ENCODE measurements at regions not wholly inside any gene's neighbourhood (a gene's known extent, or its start where the extent isn't known, plus 50 kb on each side); places are given as distances from the start of the nearest gene placed in this dataset.
"Not testable (repeated sequence)": the region's sequence is repeated elsewhere in the genome, so short reads cannot be mapped to it uniquely, and the experiment has no call there.

DNA sequence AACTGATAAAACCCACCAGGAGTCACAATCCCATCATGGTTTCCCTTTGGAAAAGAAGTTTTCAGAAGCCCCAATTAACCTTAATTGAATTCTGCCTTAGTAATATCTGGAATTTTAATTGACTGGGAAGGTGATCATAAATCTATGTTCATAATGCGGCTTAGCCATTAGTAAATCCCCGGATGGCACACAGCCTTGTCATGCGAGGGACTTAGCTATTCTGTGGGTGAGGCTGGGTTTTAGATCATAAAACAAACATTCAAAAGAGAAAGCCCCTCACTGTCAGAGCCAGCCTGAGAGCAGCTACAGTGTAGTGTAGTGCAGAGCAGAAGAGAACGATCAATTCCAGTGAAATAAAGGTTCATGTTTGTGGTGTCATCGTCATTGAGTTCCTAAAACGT, 124.0 kb upstream of the NOCT start:
- DNase-seq, result no peak

DNA sequence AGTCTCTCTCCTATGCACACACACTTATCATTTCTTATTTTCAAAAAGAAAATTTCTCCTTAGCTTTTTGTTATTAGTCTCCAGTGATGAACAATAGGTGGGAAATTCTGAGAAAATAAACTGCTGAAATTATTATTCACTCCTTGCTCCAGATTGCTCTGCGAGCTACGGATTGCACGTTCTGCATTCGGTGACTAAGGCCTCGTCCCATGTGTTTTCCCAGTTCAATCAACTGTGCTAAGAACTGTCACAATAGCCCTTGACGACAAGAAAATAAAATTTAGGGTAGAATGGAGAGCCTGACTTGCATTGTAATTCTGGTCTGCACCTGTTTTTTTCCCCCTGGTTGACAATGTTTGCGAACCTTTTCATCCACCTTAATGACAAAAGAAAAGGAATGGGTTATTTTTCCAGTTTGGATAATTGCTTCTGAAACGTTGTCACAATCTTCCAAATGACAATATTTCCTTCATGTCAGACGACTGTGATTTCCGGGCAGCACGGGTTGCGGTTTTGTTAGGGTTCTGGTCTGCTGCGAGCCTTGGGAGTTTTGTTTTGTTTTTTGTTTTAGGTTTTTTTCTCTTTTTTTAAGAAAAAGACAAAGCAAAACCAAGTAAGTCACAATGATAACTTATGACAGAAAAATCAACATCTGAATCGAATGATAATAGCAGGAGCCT, 124.5 kb upstream of the NOCT start:
- DNase-seq, result no peak

DNA sequence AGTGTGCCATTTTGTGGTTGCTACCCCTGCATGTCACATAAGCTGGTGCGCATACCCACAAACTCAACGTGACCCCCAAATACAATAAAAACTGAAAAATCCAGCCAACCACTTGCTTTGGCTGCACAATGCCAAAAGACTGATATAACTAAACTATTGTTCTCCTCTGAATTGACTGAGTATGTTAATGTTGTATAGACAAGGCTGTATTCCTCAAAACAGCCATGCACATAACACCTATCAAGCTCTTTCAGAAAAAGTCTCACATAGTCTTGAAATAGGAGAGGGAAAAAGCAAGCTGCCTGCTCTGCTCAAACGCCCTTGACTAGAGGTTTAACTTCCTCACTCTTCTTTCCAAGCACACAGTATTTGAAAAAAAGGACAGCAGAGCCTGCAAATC, 126.4 kb upstream of the NOCT start:
- no peak for DNase-seq

DNA sequence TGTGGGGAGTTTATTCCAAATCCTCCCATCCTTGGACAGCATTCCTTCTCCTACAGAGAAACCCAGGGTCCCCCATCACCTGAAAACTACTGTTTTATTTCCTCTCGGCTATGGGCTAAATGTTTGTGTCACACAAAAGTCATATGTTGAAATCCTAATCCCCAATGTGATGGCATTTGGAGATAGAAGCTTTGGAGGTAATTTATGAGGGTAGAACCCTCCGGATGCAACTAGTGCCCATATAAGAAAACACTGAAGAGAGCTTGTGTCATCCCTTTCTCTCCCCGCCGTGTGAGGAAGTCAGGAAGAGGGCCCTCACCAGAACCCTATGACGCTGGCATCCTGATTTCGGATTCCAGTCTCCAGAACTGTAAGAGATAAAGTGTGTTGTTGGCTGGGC, 127.8 kb upstream of the NOCT start:
- DNase-seq, result no peak

DNA sequence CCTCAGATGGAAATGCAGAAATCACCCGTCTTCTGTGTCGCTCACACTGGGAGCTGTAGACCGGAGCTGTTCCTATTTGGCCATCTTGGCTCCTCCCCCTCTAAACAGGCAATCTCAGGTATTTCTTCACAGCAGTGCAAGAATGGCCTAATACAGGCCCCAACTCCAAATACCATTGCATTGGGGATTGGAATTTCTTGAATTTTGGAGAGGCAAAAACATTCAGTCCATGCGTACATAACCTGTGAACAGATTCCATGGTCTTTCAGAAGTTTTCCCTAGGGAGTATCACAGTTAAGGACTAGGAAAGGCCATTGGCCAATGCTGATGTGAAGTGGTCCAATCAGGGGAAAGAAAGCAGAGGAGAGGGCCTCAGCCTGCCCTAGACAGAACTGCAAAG, 128.2 kb upstream of the NOCT start:
- DNase-seq, result no peak

DNA sequence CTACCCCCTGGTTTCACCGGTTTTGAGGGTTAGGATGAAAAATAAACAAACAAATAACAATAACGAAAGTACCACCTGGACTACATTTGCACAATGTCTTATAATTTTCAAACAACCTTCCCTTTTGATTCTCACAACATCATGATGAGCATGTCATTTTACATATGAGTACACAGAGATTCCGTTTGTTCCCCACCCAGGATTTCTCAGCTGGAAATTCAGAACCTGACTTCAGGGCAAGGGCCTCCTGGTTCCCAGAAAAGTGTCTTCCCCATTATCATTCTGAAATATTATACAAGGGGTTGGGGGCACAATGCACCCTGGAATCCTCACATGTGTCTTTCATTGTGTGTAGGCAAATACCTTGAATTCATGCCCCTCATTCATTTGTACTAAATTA, 135.8 kb upstream of the NOCT start:
- DNase-seq, result no peak

DNA sequence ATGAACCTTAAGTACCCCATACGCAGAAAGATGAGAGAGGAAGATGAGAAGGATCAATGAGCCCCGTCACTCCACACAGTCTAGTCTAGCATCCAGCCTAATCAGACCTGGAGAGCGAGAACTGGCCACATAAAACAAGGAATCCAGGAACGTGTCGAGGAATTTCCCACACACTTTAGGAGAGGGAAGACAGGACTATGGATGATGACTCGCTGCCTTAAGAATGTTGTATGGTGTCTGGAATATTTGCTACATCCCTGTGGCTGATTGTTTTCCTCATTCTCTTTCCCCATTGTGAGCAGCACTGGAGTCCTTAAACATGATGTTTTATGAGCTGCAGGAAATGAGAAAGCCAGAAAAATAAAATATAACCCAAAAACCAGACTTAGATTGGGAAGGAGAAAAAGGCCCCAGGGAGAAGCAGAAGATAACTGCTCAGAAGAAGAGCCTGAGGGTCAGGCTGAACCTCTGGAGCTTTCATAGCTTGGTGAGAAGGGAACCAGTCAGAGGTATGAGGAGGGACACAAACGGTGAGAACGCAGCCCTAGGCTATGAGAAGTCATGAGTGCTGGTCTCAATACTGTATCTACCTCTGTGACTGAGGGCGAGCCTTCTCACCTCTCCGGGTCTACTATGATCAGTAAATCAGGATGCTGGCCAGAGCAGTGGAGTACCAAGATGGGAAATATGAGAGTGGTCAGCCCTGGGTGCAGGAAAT, 139.5 kb upstream of the NOCT start:
- no peak for DNase-seq

DNA sequence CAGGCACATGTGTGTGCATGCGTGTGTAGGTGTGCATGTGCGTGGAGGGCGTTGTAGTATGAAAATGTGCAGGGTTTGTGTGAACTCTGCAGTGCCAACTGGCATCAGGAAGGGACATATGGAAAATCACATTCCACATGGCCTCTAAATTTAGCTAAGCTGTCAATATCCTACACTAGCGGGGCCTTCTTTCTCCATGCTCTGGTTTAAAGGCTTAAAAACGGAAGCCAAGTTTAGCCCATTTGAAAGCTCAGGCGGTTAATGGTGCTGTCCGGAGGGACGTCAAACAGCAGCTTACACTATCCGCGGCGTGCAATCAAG, 144.1 kb upstream of the NOCT start:
- DNase-seq, result no peak

DNA sequence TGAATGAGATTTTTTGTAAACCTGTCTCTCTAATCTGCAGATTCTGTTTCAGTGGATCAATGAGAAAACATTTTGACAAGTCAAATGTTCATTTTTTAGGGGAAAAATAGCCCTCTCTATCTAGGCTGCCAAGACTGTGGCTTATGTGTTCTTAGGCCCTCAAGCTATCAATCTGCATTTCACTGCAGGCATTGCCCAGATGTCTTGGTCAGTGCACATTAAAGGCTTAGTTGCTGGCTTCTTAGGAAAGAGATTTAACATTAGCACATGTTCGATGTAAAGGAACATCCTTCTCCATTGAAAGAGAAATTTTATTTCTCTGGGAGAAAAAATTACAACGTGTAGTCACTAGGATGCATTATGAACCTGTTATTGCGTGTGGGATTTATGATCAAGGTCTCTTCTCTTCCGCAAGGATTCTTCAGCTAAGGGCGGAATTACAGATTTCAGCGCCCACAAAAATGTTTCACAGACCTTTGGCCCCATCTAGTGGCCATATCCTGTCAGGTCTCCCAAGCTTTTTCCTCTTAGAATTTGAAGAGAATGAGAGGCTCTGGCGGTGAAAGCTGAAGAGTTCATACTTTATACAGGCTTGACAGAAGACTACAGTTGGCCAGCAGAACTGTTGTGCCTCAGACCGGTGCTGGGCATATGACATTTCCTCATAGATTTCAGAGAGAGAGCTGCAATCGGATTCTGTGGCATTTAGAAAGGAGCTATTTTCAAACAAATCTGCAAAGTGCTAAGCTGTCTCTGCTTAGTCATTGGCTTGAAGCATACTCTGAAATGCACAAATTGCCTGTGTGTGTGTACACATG, 144.6 kb upstream of the NOCT start:
- peak; percentile 36 for DNase-seq

DNA sequence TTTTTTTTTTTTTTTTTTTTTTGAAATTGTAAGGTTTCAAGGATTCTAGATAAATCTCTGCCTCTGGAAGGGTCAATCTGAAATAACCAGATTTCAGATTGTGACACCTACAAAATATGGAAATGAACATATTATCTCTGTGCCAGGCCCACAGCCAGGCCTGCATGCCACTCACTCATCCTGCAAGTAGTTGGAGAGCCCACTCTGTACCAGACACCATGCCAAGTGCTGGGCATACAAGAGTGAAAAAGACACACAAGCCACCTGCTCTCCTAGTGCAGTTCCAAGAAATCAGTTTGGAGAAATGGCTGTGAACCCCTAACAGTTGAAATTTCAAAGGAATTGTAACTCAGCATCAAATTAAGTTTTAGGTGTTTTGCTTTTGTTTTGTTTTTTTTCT, 145.9 kb upstream of the NOCT start:
- DNase-seq, result no peak

DNA sequence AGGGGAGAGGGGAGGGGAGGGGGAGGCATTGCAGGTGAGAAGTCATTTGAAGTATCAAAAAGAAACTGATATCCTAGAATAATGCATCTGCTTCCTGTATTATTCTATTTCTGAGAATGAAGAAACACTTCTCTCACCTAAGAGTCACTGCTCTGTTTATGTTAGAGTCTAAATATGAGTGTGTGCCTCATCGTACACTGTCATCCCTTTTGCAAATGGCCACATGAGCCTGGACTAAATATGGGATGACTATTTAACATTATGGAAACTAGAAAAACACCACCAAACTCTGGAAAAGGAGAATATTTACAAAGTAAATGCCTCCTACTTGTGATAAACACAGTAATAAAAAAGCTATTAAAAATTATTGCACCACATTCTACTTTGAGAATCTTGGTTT, 146.4 kb upstream of the NOCT start:
- no peak for DNase-seq

DNA sequence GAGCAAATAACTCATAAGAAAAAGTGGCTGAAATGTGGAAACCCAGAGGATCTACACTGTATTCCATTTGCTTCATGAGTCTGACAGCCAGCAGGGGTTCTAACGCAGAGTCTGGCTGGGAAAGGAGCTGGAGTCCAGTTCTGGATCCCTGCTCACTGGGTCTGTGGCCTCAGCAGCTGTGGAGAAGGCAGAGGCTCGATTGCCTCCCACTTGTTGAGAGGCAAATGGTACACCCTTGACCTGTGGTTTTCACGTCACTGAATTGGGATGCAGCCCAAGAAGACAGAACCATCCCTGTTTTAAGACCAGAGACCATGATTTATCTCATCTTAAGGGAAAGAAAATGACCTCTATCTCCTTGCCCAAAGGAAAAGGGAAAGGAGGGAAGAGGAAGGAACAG, 147.0 kb upstream of the NOCT start:
- DNase-seq, result no peak

DNA sequence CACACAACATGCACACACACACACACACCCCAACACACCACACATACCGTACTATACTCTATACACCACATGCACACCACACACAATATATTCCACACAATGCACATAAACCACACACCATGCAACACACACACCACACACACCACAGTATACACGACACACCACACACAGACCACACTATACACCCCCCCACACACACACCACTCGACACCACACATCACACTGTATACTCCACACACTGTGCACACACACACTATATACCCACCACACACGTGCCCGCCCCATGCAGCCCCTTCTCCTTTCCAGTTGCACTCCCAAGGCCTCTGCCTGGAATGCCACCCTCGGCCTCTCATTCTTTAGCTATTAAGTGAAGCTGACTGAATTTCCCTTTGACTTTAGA, 148.2 kb upstream of the NOCT start:
- no peak for DNase-seq

DNA sequence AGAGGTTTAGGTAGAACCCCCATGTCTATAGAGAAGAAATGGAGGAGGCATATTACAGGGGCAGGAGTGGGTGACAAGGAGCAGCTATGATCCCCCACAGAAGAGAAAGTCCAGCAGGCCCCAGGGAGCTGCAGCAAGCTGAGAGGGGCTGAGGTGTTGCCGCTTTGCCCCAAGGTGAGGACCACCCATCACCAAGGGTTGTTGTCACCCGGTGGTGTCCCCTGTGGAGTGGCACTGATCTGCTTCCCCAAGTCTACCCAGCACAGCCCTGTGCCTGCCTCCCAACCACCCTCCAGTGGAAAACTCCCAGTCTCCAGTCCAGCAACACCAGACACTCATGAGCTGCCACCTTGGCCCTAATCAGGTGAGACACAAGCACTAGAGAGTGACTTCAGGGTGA, 149.3 kb upstream of the NOCT start:
- DNase-seq, result no peak

DNA sequence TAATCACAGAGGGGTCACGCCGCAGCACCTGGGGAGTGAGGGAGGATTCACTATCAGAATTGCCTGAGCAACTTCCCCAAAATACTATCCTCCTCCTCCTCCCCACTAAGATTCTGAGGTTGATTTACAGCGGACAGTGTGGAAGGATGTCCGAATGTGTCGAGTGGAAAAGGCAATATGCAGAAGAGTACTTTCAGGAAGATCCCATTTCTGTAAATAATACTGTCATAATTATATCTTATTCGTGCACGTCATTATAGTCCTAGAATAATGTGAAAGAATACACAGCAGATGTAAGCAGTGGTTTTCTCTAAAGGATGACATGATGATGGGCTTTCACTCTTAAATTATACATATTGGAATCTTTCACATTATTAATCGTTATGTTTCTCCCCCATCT, 149.8 kb upstream of the NOCT start:
- no peak for DNase-seq

DNA sequence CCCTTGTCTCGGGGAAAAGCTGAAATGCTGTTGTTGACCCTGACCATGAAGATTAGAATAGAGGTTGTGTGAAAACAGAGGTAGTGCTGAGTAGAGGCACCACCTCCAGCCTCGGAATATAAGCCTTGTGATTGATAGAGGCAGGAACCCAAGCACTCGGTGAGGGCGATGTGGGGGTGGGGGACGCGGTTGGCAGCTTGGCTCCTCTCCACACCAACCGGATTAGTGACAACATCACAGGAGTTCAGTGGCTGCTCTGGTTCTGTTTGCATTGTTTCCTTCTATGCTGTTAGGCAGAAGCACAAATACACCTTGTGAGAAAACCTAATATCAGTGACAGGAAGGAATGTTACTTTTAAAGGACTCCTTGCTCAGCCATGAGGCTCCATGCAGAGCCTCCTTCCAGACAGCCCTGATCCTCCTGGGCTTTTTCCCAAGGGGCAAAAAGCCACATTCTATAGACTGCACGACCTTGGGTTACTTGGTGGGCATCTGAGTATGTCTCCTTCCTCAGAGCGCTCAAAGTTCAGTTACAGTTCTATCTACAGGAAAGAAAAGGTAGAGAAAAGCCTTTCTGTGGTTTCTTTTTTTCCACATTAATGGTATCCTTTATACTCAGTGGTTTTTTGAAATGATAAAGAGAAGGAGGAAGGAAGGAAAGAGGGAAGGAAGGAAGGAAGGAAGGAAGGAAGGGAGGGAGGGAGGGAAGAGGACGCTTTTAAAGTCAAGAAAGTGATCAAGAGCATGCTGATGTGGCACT, 150.4 kb upstream of the NOCT start:
- DNase-seq, result no peak

DNA sequence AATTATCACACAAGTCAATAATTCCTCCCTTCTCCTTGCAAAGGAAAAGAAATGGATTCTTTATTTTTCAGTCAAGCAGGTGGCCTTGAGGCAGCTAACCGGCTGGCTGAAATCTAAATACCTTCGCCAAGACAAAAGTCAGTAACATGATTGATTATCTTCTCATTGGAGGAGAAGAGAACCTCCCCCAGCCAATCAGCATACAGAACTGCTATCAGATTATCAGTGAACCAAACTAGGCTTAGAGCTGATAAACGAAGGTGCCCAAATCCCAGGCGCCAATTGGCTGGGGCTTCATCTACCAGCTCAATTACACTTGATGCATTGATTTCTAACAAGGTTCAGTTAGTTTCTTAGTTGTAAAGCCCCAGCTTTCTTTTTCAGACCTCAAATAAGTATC, 152.4 kb upstream of the NOCT start:
- DNase-seq, result no peak

DNA sequence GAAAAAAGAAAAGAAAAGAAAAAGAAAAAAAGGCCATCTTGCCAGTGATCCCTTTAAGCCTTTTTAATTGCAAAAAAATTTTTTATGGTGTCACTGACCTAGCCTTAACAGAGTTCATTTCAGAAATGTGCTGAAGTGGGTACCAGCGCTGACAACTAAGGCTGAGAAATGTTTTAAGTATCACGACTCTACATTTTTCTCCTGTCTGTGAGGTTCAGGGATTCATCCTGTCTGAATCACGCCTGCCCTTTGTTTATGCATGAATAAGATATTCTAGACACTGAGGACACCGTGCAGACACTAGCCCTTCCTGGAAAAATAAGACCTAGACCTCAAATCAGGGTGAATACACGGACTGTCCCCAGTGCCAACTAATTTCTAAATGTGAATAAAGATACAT, 154.4 kb upstream of the NOCT start:
- no peak for DNase-seq

DNA sequence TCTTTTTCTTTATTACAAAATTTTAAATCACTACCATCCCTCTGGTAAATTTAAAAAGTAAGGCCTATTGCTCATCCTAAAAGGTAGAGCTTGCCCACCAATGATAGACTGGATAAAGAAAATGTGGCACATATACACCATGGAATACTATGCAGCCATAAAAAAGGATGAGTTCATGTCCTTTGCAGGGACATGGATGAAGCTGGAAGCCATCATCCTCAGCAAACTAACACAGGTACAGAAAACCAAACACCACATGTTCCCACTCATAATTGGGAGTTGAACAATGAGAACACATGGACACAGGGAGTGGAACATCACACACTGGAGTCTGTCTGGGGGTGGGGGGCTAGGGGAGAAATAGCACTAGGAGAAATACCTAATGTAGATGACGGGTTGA, 155.2 kb upstream of the NOCT start:
- DNase-seq, result not testable (repeated sequence)

DNA sequence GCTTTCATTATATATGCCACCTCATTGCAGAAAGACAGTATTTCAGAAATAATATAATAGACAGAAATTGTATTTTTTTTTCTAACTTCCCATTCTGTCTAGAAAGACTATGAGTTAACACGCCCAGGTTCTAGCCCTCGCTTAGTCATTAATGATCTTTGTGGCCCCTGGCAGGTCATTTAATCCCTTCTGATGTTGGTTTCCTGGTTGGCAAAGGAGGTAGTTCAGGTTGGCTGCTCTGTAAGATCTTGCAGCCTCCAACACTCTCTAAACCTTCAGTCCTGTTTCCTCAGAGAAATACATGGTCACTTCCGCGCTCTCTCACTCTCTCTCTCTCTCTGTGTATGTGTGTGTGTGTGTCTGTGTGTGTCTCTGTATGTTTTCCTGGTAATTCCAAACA, 156.3 kb upstream of the NOCT start:
- DNase-seq, result no peak

DNA sequence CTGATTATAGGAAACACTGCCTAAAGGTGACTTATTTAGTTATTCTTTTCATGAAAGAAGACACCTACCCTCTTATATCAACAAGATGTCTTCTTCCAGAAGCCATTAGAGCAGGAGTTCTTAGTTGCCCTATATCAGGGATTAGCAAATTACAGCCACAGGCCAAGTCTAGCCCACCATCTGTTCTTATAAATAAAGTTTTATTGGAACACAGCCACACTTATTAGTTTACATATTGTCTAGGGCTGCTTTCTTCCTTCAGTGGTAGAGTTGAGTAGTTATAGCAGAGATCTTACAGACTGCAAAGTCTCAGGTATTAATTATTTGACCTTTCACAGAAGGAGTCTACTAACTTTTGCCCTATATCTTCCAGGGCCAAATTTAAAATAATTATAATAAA, 157.2 kb upstream of the NOCT start:
- no peak for DNase-seq

DNA sequence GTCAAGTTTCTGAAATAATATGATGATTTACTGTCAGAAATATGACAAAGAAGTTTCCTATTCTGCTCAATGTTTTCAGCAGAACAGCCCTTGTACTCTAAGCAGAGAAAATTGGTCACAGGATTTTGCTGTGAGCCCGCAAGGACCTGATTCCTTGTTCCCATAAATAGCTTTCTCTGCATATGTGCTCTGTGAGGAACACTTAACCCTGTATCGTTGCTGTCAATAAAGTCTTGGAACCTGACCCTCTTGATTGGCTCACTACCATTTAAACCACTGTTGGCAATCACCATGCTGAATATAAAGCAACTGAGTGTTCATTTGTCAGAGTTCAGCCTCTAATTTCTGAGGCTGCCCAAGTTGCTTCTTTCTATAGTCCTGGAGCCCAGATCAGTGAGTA, 158.2 kb upstream of the NOCT start:
- DNase-seq, result no peak

DNA sequence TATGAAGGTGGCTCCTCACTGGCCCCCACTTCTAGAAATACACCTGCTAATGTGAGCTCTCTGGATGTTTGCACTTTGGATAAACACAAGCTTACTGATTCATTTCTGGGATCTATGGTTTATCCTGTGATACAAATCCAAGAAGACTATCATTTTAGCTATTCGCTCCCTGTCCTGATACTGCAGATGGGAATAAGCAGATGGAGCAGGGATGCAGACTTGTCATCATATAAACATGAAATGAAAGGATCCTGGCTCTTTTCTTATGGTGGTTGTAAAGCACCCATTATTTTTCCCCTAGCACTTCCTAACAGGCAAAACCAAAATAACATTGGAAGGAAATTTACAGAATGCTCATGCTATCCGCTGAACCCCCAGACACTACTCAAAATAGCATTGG, 162.9 kb upstream of the NOCT start:
- no peak for DNase-seq

Measured in NCI-H1048 (cell line).